ENCODE measurements at regions not wholly inside any gene's neighbourhood (a gene's known extent, or its start where the extent isn't known, plus 50 kb on each side); places are given as distances from the start of the nearest gene placed in this dataset.

DNA sequence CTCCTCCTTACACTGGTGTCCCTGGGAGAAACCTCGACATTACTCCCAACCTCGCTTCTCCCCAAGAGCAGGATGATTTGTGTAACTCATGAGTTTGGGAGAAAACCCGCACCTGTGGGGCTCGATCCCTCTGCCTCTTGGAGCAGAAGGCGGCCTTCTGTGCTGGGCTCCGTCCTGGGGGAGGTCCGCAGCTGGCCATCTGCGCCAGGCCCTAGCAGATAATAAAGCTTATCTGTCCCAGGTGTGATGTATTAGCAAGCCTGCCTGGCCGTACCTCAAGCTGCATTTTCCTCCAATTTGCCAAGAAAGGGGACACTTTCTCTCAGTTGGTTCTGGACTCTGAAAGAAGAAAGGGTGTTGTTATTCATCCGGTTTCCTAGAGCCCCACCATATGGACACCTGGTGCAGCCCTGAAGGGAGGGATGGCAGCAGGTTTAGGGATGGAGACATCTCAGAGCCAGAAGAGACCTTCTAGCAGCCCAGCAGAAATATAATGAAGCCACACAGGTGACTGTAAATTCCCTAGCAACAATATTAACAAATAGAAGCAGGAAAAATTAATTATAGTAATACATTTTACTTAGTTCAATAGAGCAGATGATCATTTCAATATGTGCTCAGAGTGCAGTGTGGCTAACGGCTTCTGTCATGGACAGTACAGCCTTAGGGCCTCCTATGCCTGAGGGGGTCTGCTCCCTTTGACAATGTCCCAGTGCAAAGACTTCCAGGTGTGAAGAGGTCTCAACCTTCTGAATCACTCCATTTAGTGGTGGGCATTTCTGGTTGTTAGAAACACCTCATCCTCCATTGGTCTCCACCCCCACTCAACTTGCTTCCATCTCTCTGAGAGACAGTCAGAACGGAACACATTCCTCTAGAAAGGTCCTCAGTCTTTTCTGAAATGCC lies 94.8 kb downstream of the CPN2 start:
- intact Hi-C loops (cut with micrococcal nuclease), result no loop called here
- Histone ChIP-seq H3K4me1 (ENCODE audit: control insufficient read depth in 1 of 2, insufficient read depth in 2 of 2, low read length in 2 of 2) (peaks cover 9 to 12% of the 10 kb centered on the region in 2 donors), H3K9ac (ENCODE audit: insufficient read depth, low read length, poor library complexity, severe bottlenecking) (no peak overlapping the region), H3K27me3 (ENCODE audit: control insufficient read depth in 2 of 2, insufficient read depth in 2 of 2, low read length in 2 of 2) (no peaks in the 10 kb centered on the region), H3K4me3 (replicated peaks in 1 of 3; ENCODE audit: low read depth in 2 of 3, low read length in 3 of 3) (no peak overlapping the region), H3K9me3 (replicated peaks in 1 of 2; ENCODE audit: control insufficient read depth in 1 of 2, insufficient read depth in 1 of 2, low read length in 2 of 2) (peaks cover 0 to 4% of the 10 kb centered on the region in 2 donors), H4K20me1 (ENCODE audit: insufficient read depth, low read length) (no peaks in the 10 kb centered on the region), H3K4me2 (replicated peaks; ENCODE audit: extremely low read depth, low read length, poor library complexity, severe bottlenecking) (no peak overlapping the region), H3K36me3 (replicated peaks in 1 of 2; ENCODE audit: control insufficient read depth in 1 of 2, insufficient read depth in 2 of 2, low read length in 2 of 2) (no peaks in the 10 kb centered on the region), H2AFZ (ENCODE audit: insufficient read depth, low read depth, low read length, poor library complexity, severe bottlenecking) (peak overlapping the region; percentile 85), H3K79me2 (ENCODE audit: insufficient read depth, low read length) (no peaks in the 10 kb centered on the region), H3K27ac (ENCODE audit: low read depth in 1 of 2, low read length in 2 of 2) (no peak overlapping the region)
- no peak for DNase-seq
- TF ChIP-seq, protein P1, sequence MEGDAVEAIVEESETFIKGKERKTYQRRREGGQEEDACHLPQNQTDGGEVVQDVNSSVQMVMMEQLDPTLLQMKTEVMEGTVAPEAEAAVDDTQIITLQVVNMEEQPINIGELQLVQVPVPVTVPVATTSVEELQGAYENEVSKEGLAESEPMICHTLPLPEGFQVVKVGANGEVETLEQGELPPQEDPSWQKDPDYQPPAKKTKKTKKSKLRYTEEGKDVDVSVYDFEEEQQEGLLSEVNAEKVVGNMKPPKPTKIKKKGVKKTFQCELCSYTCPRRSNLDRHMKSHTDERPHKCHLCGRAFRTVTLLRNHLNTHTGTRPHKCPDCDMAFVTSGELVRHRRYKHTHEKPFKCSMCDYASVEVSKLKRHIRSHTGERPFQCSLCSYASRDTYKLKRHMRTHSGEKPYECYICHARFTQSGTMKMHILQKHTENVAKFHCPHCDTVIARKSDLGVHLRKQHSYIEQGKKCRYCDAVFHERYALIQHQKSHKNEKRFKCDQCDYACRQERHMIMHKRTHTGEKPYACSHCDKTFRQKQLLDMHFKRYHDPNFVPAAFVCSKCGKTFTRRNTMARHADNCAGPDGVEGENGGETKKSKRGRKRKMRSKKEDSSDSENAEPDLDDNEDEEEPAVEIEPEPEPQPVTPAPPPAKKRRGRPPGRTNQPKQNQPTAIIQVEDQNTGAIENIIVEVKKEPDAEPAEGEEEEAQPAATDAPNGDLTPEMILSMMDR (IDR thresholded peaks at IDR 0.05), result no peak
- WGBS (ENCODE audit: insufficient coverage), result 76% methylated on average over 8 of the region's 12 CpGs
- H3K27ac Mint-ChIP-seq, result peak overlapping the region in 4 of 7 donors; percentile 19 to 79 (median 68)
- H3K9me3 Mint-ChIP-seq, result peaks cover 0 to 11% (median 4%) of the 10 kb centered on the region in 7 donors
- H3K4me1 Mint-ChIP-seq, result peaks cover 22% of the 10 kb centered on the region
- H3K4me3 Mint-ChIP-seq, result no peak overlapping the region
- H3K36me3 Mint-ChIP-seq, result no peaks in the 10 kb centered on the region
- H3K27me3 Mint-ChIP-seq (ENCODE audit: low read depth in 3 of 3), result peaks cover 4 to 7% (median 5%) of the 10 kb centered on the region in 3 donors

DNA sequence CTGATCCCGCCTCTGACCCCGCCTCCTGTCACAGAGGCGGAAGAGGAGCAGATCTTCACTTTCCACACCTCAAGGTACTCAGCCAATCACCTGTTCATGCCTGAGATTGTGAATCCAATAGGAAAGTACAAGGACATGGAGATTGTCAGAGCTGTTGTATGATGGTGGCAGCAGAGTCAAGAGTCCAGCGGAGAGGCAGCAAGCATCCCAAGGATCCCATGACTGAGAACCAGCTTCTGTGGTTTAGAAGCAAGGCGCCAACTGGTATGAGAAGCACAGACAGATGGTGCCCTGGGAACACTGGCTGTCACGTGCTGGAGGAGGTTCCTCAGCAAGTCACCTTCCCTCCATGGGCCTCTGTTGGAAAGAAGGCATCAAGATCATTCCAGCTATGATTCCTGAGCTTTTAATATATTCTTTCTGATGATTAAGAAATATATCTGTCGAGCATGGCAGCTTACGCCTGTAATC lies 93.9 kb downstream of the CPN2 start:
- H3K9me3 ChIP-seq (replicated peaks in 1 of 2; ENCODE audit: control insufficient read depth in 1 of 2, insufficient read depth in 1 of 2, low read length in 2 of 2), result peaks cover 0 to 4% of the 10 kb centered on the region in 2 donors
- H3K36me3 ChIP-seq (replicated peaks in 1 of 2; ENCODE audit: control insufficient read depth in 1 of 2, insufficient read depth in 2 of 2, low read length in 2 of 2), result no peaks in the 10 kb centered on the region
- WGBS (ENCODE audit: insufficient coverage), result 85% methylated on average over 3 of the region's 8 CpGs
- no peak overlapping the region for H3K27ac ChIP-seq (ENCODE audit: low read depth in 1 of 2, low read length in 2 of 2)
- no peak overlapping the region for H3K9ac ChIP-seq (ENCODE audit: insufficient read depth, low read length, poor library complexity, severe bottlenecking)
- no peaks in the 10 kb centered on the region for H3K27me3 ChIP-seq (ENCODE audit: control insufficient read depth in 2 of 2, insufficient read depth in 2 of 2, low read length in 2 of 2)
- Mint-ChIP-seq H3K9me3 (peaks cover 0 to 9% (median 4%) of the 10 kb centered on the region in 7 donors), H3K36me3 (no peaks in the 10 kb centered on the region), H3K4me1 (peaks cover 22% of the 10 kb centered on the region), H3K4me3 (no peak overlapping the region), H3K27me3 (ENCODE audit: low read depth in 3 of 3) (peaks cover 1 to 6% (median 3%) of the 10 kb centered on the region in 3 donors), H3K27ac (peak overlapping the region in 2 of 7 donors; percentile 4 to 55)
- intact Hi-C loops (cut with micrococcal nuclease), result no loop called here
- H2AFZ ChIP-seq (ENCODE audit: insufficient read depth, low read depth, low read length, poor library complexity, severe bottlenecking), result no peak overlapping the region
- no peak for DNase-seq
- H3K4me1 ChIP-seq (ENCODE audit: control insufficient read depth in 1 of 2, insufficient read depth in 2 of 2, low read length in 2 of 2), result peaks cover 9 to 12% of the 10 kb centered on the region in 2 donors
- TF ChIP-seq, protein P1 (IDR thresholded peaks at IDR 0.05), result no peak
- no peaks in the 10 kb centered on the region for H3K79me2 ChIP-seq (ENCODE audit: insufficient read depth, low read length)
- H3K4me2 ChIP-seq (replicated peaks; ENCODE audit: extremely low read depth, low read length, poor library complexity, severe bottlenecking), result no peak overlapping the region
- no peak overlapping the region for H3K4me3 ChIP-seq (replicated peaks in 1 of 3; ENCODE audit: low read depth in 2 of 3, low read length in 3 of 3)
- no peaks in the 10 kb centered on the region for H4K20me1 ChIP-seq (ENCODE audit: insufficient read depth, low read length)
